ENCODE measurements at regions not wholly inside any gene's neighbourhood (a gene's known extent, or its start where the extent isn't known, plus 50 kb on each side); places are given as distances from the start of the nearest gene placed in this dataset.

DNA sequence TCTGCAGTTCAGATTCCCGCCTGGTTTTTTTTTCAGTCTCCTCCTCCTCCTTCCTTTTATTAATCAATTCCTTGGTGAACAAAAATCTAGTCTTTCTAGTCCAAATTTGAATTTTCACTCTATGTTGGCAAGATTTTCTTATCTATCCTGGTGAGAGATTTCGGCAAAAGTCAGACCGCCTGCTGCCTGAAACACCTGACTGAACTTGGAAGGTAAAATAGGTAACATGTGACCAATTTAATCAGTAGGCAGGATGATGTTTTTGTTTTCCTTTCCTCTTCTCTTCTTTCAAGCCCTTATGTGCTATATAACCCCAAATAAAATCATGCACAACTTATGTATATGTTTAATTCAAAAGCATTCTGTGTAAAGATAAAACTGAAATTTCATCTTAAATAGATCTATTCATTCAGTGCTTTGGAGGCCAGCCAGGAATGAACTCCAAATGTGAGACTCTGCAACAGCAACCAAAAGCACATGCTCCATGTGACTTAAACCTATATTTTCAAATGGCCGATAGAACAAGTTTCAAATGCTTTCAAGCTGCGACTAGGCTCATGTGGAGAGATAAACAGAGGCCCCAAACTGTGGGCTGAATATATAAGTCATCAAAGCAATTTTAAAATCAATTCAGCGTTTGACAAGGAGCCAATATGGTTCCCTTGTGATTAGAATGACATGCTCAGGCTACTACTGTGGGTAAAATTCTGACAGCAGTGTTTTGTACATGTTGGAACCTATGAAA is 100.4 kb upstream of the SEMA6A start:
- TF ChIP-seq NFRKB (IDR thresholded peaks at IDR 0.05): no peak
- no peak for TF ChIP-seq HDGF (IDR thresholded peaks at IDR 0.05; ENCODE audit: borderline replicate concordance)
- TF ChIP-seq FOXA1 (IDR thresholded peaks at IDR 0.05): no peak
- no peak for TF ChIP-seq SUZ12 (IDR thresholded peaks at IDR 0.05)
- TF ChIP-seq, protein P1, sequence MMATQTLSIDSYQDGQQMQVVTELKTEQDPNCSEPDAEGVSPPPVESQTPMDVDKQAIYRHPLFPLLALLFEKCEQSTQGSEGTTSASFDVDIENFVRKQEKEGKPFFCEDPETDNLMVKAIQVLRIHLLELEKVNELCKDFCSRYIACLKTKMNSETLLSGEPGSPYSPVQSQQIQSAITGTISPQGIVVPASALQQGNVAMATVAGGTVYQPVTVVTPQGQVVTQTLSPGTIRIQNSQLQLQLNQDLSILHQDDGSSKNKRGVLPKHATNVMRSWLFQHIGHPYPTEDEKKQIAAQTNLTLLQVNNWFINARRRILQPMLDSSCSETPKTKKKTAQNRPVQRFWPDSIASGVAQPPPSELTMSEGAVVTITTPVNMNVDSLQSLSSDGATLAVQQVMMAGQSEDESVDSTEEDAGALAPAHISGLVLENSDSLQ (IDR thresholded peaks at IDR 0.05): no peak
- no peak for TF ChIP-seq ZNF384 (IDR thresholded peaks at IDR 0.05)
- TF ChIP-seq SP1 (IDR thresholded peaks at IDR 0.05): no peak
- no peak for TF ChIP-seq L3MBTL2 (conservative IDR thresholded peaks at IDR 0.05)
- no peak for TF ChIP-seq BHLHE40 (IDR thresholded peaks at IDR 0.05; ENCODE audit: borderline replicate concordance)
- TF ChIP-seq FOXM1 (IDR thresholded peaks at IDR 0.05; ENCODE audit: borderline replicate concordance): no peak
- TF ChIP-seq TARDBP (IDR thresholded peaks at IDR 0.05): no peak
- TF ChIP-seq CTBP1 (IDR thresholded peaks at IDR 0.05; ENCODE audit: borderline replicate concordance): no peak
- no peak for TF ChIP-seq ELF4 (IDR thresholded peaks at IDR 0.05)

Measured in HEK293T (cell line).